Mammary epithelial cell (primary cell): ENCODE measurements at regions not wholly inside any gene's neighbourhood (a gene's known extent, or its start where the extent isn't known, plus 50 kb on each side); places are given as distances from the start of the nearest gene placed in this dataset.

Experiments used
- EZH2 ChIP-seq: IDR thresholded peaks from 2 replicates; pipeline ENCODE4 v1.6.1; 2012; ENCODE audit warnings: low read length, inconsistent platforms, borderline replicate concordance
- TF ChIP-seq, protein P1 (sequence below), 2 donors: IDR thresholded peaks in 1 of 2; conservative IDR thresholded peaks in 1 of 2; 2 replicates each; pipeline ENCODE4 v1.5.1; 2011 to 2012; ENCODE audit warnings: inconsistent platforms in 2 of 2, low read length in 2 of 2, mild to moderate bottlenecking in 2 of 2, control low read depth in 1 of 2, low read depth in 1 of 2; ENCODE audit not compliant: insufficient read depth in 1 of 2; ENCODE audit errors: extremely low read depth in 1 of 2

DNA sequence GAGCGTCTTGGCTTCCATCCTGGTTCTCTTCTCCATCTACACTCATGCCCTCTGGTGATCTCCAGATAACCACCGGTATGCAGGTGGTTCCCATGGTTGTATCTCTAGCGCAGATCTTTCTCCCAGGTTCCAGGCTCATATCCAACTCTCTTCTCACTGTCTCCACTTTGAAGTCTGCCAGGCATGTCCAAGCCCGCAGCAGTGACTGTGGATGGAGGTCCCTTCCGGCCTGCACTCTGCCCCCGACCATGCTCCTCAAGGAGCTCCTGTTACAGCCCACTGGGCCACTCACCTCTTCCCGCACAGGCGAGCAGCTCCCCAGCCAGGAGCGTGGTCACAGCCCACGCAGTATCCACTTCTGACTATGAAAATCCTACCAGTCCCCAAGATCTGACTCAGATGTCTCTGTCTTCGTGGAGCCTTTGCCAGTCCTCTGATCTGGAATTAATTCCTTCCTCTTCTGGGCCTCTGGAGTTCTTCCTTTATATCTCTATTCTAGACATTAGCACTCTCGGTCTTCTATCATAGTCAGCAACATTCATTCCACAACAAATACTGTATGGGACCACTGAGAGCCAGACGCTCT is 100.2 kb downstream of the TEX26 start:
- TF ChIP-seq, protein P1, sequence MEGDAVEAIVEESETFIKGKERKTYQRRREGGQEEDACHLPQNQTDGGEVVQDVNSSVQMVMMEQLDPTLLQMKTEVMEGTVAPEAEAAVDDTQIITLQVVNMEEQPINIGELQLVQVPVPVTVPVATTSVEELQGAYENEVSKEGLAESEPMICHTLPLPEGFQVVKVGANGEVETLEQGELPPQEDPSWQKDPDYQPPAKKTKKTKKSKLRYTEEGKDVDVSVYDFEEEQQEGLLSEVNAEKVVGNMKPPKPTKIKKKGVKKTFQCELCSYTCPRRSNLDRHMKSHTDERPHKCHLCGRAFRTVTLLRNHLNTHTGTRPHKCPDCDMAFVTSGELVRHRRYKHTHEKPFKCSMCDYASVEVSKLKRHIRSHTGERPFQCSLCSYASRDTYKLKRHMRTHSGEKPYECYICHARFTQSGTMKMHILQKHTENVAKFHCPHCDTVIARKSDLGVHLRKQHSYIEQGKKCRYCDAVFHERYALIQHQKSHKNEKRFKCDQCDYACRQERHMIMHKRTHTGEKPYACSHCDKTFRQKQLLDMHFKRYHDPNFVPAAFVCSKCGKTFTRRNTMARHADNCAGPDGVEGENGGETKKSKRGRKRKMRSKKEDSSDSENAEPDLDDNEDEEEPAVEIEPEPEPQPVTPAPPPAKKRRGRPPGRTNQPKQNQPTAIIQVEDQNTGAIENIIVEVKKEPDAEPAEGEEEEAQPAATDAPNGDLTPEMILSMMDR (conservative IDR thresholded peaks at IDR 0.05 in 1 of 2, IDR thresholded peaks at IDR 0.05 in 1 of 2; ENCODE audit: extremely low read depth in 1 of 2, insufficient read depth in 1 of 2, low read depth in 1 of 2, low read length in 2 of 2): no peak
- no peak for TF ChIP-seq EZH2
